GF-D8 (cell line): ENCODE measurements at regions not wholly inside any gene's neighbourhood (a gene's known extent, or its start where the extent isn't known, plus 50 kb on each side); places are given as distances from the start of the nearest gene placed in this dataset.
"Not testable (repeated sequence)": the region's sequence is repeated elsewhere in the genome, so short reads cannot be mapped to it uniquely, and the experiment has no call there.

Source experiments
- DNase-seq: peaks from one replicate; lab custom pipeline; 2025; lab: John Stamatoyannopoulos, UW

DNA sequence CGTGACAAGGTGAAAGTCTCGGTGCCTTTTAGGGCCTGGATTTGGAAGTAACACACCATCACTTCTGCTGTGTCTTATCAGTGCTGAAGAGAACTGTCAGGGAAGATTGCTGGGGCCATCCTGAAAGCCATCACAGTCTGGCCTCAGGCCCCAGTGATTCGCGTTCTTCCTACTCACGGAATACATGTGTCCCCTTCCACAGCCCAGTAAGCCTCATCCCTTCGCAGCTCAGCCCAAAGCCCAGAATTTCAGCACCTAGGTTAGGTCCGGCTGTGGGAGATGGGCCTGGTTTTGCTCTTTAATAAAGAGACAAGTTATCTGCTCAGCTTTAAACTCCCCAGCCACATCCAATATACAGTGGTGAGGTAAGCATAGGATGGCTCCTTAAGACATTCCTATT lies 113.0 kb upstream of the SPACA7 start:
- no peak for DNase-seq

DNA sequence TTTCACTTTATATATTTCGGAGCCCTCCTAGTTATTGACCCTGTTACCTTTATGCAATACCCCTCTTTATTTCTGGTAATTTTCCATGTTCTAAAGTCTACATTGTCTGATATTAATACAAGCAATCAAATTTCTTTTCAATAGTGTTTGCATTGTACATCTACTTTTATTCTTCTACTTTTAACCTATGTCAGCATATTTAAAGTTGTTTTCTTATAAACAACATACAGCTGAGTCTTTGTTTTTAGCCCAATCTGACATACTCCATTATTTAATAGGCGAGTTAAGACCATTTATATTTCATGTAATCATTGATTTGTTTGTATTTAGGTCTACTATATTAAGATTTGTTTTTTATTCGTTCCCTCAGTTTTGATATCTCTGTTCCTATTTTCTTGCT lies 108.5 kb upstream of the SPACA7 start:
- no peak for DNase-seq

DNA sequence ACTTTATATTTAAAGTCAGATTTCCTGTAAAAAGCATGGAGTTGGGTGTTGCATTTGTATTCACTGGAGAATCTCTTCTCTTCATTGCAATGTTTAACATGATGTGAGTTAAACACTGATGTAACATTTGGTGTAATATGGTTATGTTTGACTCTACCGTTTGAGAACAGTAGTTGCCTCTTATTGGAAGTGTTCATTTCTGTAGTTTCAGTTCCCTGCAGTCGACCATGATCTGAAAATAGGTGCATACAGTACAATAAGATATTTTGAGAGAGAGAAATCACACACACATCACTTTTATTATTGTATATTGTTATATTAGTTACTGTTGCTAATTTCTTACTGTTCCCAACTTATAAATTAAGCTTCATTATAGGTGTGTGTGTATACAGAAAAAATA lies 105.2 kb upstream of the SPACA7 start:
- no peak for DNase-seq

GRCh38 chr13:112286733-112287132 lies 89.4 kb upstream of the SPACA7 start:
- DNase-seq: not testable (repeated sequence)

DNA sequence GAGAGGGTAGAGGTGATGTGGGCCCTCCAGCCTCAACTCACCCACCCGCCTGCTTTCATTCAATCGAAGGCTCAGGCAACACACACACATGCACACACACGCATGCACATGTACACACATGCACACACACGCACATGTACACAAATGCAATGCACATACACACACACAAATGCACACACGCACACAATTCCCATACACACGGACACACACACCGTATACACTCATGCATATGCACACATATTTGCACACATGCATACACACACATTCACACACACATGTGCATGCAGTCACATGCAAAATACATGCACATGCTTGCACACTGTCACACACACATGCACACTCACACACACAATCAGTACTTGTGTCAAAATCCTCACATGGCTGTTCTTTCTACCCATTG lies 55.9 kb upstream of the SPACA7 start:
- no peak for DNase-seq

- DNase-seq: no peak
Measured at GRCh38 chr13:112322557-112322956, 53.6 kb upstream of the SPACA7 start.

DNA sequence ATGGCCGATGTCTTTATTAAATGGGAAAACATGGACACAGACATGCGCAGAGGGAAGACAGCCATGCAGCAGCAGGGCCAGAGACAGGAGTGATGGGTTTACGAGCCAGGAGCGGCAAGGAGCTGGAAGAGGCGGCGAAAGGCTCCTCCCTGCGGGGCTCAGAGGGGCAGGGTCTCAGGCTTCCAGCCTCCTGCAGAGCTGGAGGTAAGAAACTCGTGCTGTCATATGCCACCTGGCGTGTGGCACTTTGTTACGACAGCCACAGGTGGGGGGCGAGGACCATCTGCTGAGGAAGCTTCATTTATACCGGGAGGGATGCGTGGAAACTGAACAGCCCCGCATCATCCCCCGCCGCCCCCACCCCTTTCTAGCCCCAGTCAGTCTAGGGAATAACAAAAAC lies 52.0 kb upstream of the SPACA7 start:
- no peak for DNase-seq

- DNase-seq: no peak
Measured at GRCh38 chr13:112325142-112325808, 50.9 kb upstream of the SPACA7 start.

- no peak for DNase-seq
Measured at GRCh38 chr13:112325920-112326645, 50.1 kb upstream of the SPACA7 start.
